GM19025 (cell line): ENCODE measurements at regions not wholly inside any gene's neighbourhood (a gene's known extent, or its start where the extent isn't known, plus 50 kb on each side); places are given as distances from the start of the nearest gene placed in this dataset.
A peak's percentile ranks its signal among the peaks of the same experiment; 100 is the strongest.
"Not testable (repeated sequence)": the region's sequence is repeated elsewhere in the genome, so short reads cannot be mapped to it uniquely, and the experiment has no call there.

ENCODE experiments used
- ATAC-seq: cut with Tn5 transposase; IDR thresholded peaks from one replicate; pipeline ENCODE4 v1.9.1; 2021; ENCODE audit warnings: mild to moderate bottlenecking, low read depth, moderate library complexity; ENCODE audit not compliant: unreplicated experiment

DNA sequence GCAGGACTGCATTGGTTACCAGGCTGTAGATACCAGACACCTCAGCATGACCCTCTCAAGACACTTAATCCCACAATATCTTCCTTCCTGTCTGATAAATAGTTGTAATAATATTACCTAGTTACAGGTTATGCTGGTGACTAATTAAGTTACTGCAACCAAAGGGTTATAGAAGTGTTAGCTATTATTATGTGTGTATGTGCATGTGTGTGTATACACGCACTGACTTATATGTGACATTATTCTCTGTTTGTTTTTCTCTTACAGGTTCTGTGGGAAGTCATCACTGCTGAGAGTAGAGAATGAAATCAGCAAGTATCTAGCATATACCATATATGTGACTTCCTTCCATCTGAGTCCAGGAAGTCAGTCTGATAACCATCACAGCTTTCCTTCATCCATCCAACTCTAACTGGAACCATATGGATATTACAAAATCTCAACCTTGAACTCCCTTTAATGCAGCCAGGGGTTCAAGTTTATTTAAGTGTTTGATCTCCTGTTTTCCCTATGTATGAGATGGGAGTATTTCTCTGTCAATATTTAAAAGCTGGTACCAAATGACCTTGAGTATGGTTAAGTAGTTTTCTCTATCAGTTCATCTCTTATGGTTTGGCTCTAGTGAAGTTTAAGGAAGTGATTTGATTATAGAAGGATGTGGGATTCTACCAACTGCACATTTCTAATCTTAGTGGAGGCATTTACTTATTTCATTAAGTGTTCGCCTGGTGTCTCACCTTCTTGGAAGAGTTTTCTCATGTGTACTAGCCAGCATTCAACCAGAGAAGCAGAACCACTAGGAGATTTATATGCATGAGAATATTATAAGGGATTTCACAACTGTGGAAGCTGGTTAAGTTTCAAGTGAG is 313.2 kb downstream of the HIVEP2 start:
- ATAC-seq, result no peak

DNA sequence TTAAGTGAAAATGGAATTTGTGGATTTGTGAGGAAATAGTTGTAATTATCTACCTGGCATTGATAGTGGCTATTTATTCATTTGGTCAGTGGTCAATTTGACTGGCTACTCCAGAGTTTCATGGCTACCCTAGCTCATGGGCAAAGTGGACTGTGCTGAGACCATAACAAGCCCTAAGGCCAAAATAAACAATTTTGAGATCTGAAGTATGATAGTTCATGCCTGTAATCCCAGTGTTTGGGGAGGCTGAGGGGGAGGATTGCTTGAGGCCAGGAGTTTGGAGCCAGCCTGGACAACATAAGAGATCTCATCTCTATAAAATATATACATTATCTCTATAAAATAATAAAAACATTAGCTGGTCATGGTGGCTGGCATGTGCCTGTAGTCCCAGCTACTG is 311.7 kb downstream of the HIVEP2 start:
- no peak for ATAC-seq

DNA sequence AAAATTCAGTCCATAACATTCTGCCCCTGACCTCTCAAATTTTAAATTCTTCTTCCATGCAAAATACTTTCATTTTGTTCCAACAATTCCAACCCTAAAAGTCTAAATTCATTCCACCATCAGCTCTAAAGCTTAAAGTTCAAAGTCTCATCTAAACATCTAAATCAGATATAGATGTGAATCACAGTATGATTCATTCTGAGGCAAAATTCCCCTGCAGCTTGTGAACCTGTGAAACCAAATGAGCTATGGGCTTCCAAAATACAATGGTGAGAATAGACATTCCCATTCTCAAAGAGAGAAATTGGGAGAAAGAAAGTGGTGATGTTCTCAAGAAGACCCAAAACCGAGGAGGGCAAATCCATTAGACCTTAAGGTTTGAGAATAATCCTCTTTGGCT is 309.8 kb downstream of the HIVEP2 start:
- no peak for ATAC-seq

DNA sequence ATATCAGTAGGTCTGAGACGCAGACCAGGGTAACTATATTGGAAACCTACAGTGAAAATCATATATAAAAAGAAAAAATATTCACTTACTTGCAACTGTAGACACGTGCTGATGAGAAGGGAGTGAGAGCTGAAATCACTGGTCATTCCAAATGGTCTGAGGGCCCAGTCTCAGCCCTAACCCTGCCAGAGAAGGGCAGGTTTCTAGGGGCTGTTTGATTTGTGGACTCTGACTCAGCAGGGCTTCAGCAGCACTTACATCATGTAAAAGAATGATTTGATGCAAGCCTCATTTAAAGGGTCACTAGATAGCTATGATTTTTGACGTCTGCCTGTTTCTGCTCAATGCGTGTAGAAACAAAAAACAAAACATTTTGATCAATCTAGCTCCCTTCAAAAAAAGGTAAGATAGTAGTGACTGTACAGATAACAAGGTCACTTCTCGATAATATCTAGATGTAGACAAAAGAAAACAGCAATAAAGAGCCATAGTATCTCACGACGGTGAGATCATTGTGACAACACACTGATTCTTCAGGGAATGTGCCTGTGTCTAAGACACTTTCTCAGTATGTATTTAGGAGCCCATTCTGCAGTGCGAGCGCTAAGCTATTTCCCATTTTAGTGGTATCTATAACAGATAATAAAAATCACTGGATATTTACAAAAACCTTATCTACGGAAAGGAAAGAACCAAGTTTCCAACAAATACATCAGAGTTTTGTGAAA is 307.2 kb downstream of the HIVEP2 start:
- ATAC-seq, result no peak

DNA sequence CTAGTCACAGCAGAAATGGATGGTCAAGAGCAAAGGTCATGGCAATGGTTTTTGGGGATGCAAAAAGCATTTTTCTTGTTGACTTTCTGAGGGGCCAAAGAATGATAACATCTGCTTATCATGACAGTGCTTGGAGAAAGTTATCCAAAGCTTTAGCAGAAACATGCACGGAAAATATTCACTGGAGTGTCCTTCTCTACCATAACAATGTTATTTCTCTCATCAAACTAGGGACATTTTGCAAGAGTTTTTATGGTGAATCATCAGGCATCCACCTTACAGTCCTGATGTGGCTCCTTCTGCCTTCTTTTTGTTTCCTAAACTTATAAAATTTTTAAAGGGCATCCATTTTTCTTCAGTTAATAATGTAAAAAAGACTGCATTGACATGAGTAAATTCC is 302.3 kb downstream of the HIVEP2 start:
- no peak for ATAC-seq

DNA sequence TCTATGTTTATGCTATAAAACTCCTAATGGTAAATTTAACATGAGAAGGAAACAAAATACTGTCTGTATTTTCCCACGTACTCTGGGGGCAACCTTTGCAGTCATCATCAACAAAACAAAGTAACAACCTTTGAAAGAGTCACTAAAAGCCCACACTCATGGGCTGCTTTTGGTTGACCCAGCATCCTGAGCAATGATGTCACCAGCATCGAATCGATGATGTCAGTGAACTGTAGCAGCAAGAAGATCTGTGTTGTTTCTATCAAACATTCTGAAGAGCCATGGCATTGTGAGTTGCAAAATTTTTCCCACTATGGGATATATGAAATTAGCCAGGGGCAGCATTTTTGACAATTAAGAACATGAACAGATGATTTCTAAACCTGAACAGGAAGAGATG is 300.1 kb downstream of the HIVEP2 start:
- no peak for ATAC-seq

DNA sequence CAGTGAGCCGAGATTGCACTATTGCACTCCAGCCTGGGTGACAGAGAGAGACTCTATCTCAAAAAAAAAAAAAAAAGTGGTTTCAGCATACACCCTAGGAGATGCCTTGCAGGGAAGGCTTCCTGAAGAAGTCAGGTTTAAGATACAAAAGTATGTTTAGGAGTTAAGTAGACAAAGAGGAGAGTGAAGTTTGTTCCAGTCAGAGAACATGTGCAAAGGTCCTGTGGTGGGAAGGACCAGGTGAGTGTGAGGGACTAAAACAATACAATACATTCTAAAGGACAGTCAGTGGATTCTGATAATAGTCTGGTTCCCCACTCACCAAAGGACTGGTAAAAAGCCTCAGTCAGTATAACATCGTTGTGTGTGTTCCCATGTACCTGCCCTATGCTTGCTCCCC is 299.3 kb downstream of the HIVEP2 start:
- no peak for ATAC-seq

DNA sequence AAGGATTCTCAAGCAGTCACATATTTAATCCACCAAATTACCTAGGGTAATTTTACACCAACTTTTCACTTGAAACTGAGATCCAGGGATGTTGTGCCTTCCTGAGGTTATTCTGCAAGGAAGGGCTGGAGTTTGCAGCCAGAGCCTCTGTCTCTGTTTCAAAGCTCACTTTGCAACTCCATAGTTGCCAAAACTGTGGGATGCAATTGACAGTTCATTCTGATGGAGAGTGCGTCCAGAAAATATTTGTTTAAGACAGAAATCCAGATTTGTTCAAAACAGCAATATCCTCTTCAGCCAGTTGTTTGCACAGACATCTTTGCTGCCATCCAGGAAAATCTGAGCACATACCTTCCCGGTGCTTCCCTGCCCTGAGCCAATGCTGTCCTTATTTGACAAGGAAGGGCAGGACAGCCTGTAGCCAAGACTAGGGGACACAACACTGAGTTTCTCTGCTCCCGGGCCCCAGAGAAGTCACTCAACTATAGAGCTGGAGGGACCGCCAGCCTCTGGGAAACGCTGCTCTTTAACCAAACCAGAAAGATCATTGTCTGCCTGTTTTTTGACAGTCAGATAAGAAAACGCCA is 297.4 kb downstream of the HIVEP2 start:
- ATAC-seq, result no peak

DNA sequence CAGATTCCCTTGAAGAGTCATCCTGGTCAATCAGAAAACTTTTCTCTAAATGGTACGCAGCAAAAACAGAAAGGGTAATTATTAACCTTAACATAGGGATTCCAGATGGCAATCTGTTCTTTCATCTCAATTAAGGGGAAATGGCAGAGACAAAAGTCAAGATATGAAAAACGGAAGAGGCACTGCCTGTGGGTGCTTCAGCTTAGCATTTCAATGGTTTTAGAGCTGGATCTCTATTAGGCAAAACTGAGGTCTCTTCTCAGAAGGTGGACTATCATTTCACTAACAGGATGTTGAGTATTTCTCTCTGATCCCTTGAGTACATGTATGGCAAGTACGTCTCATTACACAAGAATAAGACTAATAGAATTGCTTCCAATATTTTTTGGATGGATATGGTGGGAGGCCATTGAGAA is 296.9 kb downstream of the HIVEP2 start:
- ATAC-seq, result no peak

DNA sequence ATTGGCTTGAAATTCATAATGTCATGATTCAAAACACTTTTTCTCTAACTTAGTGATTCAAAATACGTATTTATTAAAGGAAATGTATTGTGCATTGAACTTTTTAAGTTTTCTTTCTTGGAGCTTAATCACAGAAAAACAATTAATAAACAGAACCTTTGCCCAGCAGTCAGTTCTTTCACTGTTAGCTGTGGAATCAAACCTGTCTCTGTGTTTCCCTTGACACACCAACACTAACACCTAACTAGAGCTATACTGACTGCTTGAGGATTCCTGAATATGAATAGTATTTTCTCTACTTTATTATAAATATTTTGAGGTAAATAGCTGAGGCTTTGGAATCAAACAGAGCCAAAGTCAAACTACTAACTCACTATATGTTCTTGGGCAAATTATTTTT is 296.4 kb downstream of the HIVEP2 start:
- no peak for ATAC-seq

DNA sequence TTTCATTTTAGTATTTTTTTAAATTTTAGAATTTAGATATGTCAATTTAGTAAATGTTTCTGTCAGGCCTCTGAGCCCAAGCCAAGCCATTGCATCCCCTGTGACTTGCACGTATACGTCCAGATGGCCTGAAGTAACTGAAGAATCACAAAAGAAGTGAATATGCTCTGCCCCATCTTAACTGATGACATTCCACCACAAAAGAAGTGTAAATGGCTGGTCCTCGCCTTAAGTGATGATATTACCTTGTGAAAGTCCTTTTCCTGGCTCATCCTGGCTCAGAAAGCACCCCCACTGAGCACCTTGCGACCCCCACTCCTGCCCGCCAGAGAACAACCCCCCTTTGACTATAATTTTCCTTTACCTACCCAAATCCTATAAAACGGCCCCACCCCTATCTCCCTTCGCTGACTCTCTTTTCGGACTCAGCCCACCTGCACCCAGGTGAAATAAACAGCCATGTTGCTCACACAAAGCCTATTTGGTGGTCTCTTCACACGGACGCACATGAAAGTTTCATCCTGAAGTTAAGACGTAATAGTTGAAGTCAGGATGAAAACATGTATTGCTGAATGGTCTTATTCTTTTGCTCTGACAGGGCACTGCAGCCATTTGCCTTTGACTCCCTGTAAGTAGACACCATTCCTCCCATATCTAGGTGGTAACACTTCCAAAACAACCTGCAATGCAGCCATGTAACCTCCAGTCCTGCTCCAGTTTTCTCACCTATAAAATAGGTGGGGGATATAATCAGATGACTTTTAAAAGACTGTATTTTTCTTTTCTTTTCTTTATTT is 295.3 kb downstream of the HIVEP2 start:
- not testable (repeated sequence) for ATAC-seq

DNA sequence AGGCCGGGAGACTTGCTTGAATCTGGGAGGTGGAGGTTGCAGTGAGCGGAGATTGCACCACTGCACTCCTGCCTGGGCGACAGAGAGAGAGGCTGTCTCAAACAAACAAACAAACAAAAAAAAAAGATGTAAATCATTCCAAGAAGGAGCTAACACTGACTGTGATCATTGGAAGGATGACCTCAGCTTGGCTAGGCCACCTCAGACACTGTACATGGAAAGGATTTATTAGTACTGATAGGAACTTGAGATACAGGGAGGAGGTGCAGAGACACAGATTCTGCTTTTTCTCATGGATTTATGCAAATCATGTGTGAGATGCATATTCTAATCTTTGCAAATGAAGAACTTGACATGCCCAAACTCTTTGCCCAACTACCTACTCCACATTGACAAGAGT is 293.6 kb downstream of the HIVEP2 start:
- no peak for ATAC-seq

DNA sequence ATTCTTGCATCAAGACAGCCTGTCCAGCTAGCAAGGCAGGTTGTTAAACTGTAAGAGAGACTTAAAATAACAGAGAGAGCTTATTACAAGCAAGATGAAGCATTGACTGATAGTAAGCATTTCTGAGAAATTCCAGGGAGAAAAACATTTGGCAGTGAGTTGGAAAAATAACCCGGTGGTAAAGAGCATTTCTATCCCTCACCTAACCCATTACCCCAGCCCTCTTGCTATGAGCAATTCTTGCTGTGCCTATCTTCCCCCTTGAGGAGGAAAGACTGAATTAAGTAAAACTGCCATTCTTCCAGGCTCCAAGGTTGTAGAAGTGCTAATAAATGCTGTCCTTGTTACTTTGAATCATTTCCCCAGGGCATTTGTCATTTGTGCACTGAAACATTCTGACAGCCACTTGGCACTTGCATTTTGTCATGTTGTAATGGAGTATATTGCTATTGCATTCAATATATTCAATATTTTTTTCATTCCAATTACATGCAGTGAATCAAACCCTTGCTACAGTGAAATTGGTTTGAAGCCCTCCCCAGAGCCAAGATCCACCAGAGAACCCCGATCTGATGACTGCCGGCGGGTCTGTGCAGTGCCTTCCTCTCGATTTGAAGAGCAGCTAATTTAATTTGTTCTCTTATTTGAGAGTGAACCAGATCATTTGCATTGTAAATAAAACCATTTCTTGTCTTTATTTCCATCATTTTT is 291.1 kb downstream of the HIVEP2 start:
- ATAC-seq, result no peak

DNA sequence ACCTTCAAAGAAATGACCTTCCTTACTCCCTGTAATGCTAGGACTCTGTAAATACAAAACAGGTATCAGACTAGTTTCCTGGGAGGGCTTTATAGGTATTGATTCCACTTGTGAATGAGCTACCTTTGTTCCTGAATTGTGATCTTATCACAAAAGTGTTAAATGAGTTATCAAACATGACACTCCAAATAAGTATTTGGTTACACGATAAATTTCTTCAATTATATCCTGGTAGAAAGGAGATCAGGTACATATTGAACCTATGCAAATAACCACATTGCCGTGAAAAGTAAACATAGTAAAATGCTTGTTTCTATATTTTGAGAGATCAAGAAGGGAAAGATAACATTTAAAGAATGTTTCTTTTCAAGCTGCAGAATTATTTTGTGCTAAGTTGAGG is 285.3 kb downstream of the HIVEP2 start:
- no peak for ATAC-seq

DNA sequence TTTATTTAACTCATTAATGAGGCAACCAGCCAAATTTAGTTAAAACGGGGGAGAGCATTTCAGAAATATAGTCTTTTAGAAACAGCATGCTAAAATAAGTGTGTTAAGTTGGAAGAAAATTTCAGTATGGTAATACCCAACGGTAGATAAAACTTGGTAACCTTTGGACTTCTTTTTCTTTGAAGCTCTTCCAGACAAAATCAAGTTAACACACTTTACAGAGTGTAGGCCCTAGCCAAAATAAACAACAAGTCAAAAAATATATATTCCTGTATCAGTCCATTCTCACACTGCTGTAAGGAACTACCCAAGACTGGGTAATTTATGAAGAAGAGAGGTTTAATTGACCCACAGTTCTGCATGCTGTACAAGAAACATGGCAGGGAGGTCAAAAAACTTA is 279.6 kb downstream of the HIVEP2 start:
- ATAC-seq, result no peak

DNA sequence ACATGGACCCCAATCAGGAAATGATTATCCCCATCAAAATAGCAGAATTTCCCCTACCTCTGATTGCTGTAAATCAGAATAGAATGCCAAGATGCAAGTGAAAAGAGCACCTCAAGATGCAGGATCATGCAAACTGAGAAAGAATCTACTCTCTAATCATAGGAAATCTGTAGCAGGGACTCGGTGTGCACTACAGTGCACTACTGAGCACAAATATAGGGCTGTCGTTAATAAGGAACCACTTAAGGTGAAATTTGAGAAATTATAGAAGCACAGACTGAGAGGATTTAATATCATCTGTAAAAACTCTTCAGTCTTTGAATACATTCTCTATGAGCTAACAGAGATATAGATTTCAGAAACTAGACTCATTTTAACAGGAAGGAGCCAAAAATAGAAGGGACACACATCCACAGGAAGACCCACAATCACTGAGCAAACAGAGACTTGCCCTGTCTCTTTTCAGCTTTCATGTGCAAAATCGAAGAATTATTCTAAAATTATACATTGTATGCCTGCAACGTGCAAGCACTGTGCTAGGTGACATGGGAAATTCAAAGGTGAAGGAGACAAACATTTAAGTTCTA is 278.3 kb downstream of the HIVEP2 start:
- no peak for ATAC-seq

DNA sequence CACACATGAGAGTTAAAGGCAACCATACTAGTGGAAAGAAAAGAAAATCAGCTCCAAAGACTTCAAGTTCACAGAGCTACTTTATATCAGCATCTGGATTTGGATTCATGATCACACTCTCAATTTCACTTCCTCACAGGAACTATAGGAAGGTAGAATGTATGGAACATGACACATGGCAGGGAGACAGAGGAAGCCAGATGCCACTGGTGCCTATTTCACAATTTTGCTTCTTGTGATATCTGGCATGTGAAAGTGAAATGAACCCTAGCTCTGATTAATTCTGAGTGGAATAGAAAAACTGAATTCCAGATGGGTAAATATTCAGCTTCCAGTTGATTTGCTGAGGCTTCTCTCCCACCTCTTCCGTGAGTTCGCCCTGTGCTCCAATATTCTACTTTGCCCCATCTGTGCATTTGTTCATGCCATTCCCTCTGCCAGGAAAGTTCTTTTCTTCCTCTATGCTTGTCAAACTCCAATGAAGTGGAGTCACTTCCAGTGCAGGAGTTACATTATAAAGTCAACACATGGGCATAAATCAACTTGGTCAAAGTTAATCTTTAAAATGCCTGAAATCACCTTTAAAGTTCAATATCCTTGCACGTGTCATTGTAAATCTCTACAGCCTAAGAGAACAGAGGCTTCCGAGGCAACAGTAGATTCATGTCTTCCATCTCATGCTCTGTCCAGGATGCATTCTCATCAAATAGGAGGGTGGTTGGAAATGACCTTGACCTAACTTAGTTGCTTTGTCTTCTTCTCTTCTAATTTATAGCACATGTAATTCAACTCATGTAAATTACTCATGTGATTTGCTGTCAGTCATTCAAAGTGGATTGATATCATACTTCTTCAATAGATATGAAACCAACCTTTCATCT is 275.3 kb downstream of the HIVEP2 start:
- no peak for ATAC-seq

DNA sequence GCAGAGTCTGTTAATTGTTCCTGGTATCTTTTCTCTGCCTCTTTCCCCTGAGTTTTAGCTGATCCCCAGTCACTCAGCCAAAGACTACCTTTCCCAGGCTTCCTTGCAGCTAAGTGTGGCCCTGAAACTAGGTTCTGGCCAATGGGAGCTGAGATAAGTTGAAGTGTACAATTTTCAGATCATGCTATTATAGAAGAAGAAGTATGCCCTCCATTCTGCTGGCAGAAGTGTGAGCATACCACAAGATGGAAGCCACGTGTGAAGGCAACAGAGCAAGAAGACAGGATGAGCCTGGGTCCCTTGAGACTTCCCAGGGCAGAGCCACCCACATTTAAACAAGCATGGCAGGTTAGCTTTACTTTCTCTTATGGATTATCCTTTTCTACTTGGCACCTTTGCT is 273.2 kb downstream of the HIVEP2 start:
- peak; percentile 61 for ATAC-seq

DNA sequence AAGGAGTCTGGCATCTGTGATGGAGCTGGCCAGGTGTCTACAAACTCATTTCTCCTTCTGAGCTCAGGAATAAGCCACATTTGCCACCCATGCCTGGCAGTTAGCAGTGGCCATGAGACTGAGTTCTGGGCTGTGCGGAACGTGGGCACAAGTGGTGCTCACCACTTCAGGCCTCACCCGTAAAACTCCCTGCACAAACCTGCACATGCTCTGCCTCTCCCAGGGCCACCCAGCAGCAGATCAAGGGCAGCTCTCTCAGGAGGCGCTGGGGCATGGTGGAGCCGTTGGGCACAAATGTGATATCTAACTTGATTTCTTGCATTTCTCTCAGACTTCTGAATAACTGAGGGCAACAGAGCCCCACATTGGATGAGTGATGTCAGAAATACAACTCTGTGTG is 269.5 kb downstream of the HIVEP2 start:
- ATAC-seq, result no peak
